HG03442 (cell line): ENCODE measurements at regions not wholly inside any gene's neighbourhood (a gene's known extent, or its start where the extent isn't known, plus 50 kb on each side); places are given as distances from the start of the nearest gene placed in this dataset.

Experiments
- ATAC-seq: cut with Tn5 transposase; IDR thresholded peaks from one replicate; pipeline ENCODE4 v1.9.1; 2021; ENCODE audit warnings: mild to moderate bottlenecking, moderate library complexity; ENCODE audit not compliant: unreplicated experiment

DNA sequence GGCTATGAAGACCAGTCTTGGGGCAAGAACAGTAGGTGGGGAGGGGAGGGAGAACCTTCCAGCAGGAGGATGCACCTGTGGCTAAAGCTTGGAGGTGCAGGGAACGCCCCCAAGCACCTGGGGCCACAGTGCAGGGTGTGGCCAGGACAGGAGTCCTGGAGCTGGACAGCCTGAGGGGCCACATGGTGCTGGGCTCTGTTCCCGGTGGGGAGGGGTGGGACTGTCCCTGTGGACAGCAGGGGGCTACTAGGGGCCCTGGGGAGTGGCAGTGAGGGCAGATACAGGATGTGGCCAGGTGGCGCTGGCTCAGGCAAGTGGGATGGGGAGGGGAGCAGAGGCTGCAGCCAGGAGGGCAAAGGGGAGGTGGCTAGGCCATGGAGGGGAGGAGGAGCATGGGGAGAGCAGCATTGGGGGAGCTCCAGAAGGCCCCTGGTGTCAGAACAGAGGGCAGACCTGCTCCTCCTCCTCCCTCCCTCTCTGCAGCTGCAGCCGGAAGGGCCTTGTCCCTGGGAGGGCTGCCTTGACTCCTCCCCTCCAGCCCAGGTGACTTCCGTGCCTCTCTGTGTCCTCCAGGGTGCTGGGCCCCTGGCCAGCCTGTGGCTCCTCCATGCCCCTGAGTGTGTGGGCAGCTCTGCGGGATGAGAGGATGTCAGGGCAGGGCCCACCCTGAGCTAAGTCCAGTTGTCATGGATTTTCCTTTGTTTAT lies 68.4 kb upstream of the DLK1 start:
- ATAC-seq: no peak

DNA sequence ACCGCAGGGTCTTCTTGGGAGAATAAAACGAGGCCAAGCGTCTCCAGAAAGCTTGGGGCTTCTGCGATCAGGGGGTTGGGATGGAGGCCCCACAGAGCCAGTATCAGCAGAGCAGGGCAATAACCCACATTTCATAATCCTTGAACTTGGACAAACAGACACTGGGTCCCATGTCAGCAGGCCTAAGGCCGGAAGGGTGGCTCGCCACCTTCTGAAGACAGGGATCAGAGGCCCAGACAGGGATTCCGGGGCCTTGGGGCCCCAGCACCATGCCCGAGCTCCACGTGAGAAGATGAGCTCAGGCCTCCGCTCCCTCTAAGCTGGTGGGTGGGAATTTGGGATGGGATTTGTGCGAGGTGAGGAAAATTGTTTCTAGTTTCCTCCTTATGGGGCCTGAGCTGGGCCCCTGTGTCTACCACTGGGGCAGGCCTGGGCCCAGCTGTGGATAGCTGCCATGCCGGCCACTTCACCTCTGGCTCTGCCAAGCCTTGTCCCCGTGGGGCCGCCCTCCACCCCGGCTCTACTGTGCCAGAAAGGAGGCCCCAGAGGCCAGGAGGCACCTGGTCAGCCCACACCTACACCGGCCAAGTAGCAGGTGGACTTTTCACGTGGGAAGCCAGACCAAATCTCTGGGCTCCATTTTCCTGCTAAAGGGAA lies 67.2 kb upstream of the DLK1 start:
- ATAC-seq: no peak

DNA sequence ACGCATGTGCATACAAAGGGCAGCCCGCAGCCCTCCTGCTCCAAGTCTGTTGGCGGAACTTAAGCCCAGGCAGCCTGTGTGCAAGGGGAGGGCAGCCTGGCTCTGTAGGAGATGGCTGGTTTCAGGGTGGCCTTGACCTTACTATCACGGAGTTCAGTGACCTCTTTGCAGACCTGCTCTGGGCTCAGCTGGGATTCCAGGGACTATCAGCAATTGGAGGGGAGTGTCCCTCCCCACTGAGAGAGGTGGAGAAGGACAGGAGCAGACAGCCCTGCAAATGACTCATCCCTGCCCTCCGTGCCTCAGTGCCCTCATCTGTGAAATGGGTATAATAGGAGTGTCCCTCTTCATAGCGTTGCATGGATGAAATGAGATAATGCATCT lies 66.2 kb upstream of the DLK1 start:
- ATAC-seq: no peak

DNA sequence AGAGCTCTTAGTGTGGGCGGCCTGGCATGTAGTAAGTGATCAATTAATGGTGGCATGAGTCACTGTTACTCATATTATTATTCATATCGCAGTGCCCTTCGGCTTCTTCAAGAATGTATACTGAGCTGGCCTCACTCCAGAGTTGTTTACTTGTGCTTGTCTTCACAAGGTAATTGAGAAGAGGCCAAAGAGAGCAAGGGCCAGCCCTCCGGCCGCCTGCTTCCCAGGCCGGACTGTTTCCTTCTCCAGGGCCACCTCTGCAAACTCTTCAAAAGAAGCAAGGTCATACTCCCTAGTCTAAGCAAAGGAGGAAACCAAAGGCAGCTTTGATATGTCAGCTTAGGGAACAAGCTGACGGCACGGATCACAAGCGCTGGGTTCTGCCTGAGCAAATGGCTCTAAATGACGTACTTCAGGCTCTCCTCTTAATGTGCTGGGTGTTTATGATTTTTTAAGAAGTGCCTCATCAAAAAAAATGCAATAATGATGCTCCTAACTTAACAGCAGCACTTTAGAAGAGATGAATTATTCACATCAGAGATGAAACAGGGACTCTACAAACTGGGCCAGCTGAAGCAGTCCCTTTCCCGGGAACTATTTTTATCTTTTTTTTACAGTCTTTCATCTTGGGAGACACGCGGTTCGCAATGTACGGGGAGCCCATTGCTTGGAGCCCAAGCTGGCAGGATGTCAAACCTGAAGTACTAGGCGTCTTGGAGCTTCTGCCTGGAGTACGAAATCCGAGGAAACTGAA lies 65.6 kb upstream of the DLK1 start:
- ATAC-seq: no peak

DNA sequence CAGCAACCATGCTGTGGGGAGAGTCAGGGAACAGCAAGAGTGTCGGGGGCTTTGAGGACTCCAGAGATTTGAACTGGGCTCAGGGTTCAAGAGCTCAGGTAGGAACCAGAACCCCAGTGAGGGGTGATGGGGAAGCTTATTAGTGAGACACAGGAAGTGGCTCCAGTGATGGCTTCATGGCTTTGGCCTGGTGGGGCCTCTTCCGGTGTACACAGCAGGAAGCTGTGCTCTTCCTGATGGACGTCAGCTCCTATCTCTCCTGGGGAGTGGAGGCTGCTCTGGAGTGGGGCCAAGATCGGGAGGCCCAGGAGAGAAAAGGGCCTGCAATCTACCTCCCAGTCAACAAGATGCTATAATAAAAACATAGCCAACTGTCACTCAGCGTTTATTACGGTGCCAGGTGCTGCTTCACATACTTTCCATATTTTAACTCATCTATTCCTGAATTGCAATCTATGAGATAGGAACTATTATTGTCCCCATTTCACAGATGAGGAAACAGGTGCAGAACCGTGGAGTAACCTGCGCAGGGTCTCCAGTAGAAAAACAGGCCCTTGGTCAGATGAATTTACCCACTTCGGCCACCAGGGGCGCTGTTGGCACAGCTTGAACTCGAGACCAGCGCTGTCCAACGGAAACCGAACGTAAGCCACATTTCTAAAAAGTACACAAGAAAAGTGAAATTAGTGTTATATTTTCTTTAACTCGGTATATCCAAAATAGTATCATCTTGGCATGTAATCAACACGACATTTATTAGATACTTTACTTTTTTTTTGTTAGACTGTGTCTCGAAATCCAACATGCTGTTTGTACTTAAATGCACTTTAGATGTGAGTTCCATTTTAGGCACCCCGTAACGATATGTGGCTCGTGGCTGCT lies 63.6 kb upstream of the DLK1 start:
- ATAC-seq: no peak

DNA sequence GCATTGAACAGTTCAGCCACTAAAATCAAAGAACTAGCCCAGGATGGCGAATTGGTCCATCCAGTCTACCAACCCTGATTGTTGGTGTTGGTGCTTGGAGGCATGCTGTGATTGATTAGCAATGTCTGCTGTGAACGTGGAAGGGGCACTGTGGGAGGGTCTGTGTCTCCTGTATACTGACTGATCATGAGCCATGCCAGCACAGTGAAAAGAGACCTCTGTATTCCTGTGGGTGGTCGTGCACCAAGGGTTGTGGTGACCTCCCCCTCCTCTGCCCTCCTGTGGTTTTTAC lies 63.0 kb upstream of the DLK1 start:
- no peak for ATAC-seq

DNA sequence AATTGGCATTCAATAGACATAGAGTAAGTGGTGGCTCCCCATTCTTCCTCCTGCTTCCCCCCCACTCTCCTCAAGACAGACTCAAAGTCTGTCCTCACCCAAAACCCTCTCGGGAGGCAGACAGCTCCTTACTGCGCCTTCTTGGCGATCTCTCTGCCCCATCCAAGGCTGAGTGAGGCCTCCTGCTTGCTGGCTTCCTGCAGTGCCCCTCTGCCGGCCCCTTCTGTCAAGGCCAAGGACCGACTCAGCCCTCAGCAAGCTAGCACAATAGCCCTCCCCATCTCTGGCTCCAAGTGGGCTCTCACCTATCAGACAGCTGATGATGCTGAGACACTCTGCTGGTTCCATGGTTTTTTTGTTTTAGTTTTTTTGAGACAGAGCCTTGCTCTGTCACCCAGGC lies 62.5 kb upstream of the DLK1 start:
- no peak for ATAC-seq

DNA sequence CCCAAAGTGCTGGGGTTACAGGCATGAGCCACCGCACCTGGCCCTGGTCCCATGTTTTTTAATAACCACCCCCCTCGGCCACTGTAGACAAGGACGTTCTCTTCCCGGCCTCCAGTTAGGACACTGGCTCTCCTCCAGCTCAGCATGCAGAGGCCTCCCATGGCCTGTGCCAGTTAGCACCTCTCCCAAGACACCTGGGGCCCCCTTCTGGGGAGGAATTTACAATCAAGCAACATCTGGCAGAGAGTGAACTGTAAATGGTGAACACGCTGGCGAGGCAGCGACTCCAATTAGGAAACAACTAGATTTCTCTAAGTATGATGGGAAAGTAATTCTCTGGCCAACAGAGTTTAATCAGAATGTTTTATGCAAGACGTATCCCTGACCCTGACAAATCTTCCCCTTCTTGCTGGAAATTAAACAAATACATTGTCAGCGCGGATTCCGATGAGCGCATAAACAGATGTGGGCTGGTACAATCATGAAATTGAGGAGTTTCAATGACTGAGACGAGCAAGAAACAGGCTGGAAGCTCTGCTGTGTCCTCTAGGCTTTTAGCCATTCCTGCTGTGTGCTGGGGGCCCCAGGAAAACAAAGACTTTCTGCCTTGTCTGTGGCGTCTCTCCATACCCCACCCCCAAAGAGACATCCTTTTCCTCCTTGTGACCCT lies 61.7 kb upstream of the DLK1 start:
- no peak for ATAC-seq

DNA sequence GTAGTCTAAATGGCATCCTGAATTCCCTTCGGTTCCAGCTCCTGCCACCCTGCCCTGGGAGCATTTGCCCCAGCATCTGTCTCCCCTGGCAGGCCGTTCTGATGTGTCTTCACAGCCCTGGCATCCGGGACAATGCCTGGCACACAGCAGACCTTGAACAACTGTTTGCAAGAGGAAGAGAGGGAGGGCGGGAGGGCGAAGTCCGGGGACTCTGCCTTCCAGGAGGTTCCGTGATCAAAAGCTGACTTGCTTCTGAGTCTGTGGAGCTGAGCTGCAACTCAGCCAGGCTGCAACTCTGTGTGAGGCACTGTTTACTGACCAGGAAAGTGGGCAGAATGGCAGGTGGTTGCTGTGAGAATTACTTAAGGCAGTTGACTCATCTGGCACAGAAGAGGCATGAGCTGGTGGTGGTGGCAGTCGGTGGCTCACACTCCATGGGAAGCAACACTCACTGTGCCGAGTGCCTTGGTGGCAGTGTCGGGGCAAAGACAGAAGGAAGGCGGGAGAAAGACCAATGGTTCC lies 61.1 kb upstream of the DLK1 start:
- ATAC-seq: no peak

DNA sequence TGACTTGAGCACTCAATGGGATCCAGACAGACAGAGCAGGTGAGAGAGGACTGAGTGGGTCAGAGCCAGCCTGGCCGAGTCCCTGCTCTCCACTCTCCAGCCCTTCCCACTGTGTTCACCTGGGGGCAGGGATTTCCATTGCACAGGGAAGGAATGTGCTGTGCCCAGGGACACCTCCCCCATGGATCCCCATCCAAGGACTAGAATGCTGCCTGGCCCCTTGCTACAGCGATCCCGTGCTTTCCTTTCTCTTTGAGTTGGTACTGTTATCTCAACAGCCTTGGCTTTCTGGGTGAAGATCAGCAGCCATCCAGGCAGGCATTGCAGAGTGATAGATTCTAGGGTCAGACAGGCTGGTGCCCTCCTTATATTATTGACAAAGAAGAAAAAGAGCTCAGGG lies 60.3 kb upstream of the DLK1 start:
- ATAC-seq: no peak

DNA sequence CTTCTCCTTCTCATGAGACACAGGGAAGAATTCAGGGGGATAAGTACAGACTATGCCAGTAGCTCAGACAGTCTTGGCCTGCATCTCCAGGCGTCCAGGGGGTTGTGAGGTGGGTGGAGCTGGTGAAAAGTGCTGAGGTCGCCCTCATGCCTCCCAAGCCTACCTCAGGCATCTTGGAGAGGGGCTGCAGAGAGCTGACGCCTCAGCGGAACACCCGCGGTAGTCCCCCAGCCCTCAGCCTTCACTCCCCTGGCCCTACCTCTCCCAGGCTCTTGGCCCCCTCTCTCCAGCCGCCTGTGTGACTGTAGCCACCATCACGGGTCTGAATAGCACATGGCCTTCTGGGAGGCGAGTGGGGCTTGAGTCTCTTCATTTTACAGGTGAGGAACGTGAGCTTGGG lies 59.8 kb upstream of the DLK1 start:
- ATAC-seq: no peak

DNA sequence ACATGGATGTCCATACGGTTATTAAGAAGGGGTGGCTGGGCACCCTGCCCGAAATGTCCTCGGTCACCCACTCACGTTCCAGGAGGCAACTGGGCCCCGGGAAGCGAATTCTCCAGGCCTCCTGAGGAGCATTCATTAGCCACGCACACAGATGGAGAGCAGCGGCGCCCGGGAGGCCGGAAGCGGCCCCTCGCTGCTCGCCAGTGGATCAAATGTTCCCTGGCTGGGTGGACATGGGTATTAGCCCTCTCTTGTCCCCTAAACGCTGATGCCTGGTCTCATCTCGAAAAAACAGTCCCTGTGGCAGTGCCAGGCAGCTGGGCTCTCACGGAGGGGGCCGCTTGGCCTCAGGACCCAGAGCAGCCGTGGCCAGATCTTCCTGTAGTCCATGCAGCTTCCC lies 59.0 kb upstream of the DLK1 start:
- no peak for ATAC-seq

DNA sequence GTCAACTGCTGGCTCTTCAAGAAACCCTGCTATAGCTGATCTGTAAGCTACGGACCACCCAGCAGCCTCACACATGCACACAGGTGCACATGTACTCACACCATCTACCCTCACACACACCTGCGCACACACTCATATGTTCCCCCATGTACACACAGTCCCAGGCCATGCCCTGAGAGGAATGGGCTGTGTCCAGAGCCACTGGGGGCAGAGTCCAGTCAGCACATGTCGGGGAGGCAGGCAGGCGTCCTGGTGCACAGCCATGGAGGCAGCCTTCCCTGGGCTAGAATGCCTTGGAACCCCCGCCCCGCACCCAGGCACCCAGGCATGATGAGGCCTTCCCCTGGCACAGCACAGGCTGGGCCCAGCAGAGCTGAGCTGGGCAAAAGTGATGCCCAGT lies 58.3 kb upstream of the DLK1 start:
- ATAC-seq: no peak

DNA sequence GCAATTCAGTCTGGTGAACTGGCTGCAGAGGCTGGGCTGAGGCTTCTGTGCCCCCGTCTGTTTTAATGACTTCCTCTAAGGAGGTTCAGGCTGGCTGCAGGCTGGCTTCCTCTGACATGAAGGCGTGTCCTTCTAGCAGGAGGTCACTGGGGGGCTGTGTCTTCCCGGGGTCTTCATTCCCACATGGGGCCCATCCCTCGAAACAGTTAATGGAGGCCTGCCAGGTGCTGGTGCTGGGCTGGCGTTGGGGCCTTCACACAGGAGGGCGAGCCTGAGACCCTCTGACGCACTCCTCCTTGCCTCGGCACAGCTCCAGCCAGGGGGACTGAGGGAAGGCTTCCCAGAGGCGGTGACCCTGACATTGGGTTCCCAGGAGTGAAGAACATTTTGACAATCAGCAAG lies 57.7 kb upstream of the DLK1 start:
- ATAC-seq: no peak

DNA sequence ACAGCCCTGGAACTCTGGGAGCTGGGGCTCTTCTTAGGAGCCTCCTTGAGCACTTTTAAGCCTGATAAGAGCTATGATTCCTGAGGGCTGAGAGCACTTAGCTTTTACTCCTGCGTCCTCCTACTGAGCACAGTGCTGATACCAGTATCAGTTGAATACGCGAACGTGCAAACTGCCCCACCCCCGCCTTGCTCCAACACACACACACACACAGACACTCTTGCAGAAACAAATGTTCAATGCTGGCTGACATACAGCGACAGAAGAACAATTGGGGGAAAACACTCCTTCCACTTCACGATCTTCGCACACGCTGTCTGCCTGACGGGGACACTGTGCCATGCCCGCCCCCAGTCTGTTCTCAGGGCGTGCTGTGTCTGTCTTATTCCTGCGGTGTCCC lies 57.2 kb upstream of the DLK1 start:
- ATAC-seq: no peak

DNA sequence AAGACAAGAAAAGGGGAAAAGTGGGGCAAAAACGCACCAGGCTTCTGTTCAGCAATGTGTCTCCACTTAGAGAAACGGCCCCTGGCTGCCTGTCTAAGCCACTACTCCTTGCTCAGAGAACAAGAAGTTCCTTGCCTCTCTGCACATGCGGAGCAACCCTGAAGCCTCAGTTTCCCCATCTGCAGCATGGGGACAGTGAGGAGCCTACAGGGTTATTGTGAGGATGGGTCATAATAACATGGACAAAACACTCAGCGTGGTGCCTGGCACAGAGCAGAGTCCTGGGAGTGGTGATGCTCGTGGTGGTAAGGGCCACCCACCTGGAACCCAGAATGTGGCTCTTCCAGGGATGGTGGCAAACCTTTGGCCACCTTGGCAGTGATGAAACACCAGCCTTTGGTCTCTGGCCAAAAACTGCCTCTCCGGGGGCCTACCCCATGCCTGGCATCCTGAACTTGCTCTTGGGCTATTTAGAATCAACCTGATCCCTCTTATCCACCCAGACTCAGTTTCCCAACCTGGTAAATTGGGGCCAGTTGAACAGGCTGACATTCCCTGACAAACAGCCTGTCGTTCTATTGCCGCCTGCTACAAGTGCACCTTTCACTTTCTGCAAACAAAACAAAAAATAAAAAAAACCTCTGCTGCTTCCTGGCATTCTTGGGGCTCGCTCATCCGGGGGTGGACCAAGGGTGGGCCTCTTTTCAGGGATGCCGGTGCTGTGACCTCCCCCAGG lies 56.5 kb upstream of the DLK1 start:
- no peak for ATAC-seq

DNA sequence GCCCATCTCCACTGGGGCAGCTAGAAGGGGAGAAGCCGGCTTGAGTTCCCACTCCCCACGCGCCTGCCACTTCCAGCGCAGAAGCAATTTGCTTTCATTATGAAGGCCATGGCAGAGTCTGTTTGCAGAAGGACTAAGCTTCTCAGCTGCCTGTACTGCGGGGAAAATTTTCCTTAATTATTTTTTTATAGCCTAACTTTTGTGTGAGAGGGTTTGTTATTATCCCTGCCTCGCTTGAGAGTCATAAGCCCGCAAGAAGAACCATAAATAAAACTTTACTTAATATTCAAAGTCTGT lies 56.0 kb upstream of the DLK1 start:
- no peak for ATAC-seq

DNA sequence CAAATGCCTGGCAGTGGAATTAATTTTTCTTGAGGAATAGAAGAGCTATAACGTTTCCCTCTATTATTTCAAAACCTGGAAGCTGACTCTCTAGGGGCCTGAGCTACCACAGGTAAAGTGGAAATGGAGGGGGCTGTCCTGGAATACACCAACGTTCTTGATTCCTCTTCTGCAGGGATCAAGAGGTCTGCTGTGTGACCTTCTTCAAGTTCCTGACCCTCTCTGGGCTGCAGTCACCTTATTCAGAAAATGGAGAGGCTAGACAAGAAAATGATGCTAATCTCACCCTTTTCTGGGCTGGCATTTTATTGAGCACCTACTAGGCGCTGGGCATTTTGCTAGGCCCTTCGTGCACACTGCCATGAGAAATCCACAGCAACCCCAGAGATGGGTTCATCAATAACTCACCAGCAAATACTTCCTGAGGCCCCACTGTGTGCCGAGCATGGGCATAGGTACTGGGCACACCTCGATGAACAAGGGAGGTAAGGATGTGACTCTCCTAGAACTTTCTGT lies 55.2 kb upstream of the DLK1 start:
- no peak for ATAC-seq

DNA sequence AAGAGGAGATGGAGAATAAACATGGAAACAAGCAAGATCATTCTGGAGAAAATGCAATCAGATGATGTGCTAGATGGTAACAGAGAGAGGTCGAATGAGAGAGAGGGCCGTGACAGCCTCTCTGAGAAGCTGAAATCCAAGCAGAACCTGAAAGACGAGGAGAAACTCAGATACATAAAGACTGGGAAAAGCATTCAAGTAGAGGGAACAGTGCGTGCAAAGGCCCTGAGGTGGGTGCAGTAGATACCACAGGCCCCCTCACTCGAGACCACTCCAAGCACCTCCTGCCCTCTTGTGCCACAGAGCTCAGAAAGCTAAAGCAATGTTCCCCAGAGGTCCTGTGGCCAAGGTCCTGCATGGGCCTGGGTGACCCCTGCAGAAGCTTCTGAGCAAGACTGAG lies 54.8 kb upstream of the DLK1 start:
- no peak for ATAC-seq
